GM18909 (cell line): ENCODE measurements at regions not wholly inside any gene's neighbourhood (a gene's known extent, or its start where the extent isn't known, plus 50 kb on each side); places are given as distances from the start of the nearest gene placed in this dataset.

Source experiments
- ATAC-seq: cut with Tn5 transposase; IDR thresholded peaks from one replicate; pipeline ENCODE4 v1.9.1; 2021; ENCODE audit warnings: mild to moderate bottlenecking; ENCODE audit not compliant: unreplicated experiment, poor library complexity

DNA sequence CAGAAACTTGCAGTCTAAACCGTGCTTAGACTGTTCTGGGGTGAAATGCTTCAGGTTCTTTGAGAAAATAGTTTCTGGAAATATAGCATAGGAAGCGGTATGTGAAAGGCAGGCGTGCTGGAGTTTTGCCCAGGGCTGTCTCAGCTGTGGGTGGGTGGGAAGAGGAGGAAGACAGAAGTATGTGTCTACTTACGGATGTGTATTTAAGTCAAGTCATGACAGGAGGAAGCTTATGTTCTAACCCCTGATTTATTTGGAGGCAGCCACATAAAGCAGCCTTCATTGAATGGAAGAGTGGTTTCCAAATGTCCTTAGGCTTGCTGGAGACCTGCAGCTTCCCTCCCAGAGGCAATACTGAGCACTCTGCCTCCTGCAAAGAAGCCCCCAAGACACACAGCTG, 126.8 kb upstream of the ADRA1D start:
- ATAC-seq: no peak

DNA sequence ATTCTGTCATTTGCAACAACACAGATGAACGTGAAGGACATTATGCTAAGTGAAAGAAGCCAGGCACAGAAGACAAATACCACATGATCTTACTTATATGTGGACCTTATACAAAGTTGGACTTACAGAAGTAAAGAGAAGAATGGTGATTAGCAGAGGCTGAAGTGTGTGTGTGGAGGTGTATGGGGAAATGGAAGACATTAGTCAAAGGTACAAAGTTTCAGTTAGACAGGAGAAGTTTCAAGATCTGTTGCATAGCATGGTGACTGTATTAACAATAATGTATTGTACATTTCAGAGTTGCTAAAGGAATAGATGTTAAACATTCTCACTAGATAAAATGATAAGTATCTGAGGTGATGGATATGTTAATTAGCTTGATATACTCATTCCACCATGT, 124.4 kb upstream of the ADRA1D start:
- no peak for ATAC-seq

DNA sequence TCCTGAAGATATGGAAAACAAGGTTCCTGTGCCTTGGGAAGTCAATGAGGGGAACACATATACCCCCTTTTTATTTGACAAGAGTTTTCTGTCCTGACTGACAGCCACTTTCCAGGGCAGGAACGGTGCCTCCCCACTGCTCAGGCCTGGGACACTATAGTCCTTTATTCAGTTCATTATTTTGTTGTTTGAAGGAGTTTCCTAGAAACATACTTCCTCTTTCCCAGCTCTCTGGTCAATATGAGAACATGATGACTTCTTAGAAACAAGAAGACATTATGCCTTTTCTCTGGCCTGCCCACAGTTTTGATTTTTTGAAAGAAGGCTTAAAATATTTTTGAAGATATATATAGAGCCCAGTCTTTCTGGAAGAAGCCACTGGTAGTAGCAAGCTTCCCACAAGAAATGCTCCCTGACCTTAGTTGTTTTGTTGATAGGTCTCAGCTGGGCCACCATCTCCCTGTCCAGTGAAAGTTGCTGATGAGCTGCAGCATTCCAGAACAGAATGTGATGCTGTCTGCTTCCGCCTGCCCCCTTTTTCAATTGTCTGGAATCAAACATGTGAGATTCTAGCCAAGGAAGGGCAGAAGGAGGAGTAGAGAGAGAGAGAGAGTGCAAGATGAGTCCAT, 122.7 kb upstream of the ADRA1D start:
- no peak for ATAC-seq

DNA sequence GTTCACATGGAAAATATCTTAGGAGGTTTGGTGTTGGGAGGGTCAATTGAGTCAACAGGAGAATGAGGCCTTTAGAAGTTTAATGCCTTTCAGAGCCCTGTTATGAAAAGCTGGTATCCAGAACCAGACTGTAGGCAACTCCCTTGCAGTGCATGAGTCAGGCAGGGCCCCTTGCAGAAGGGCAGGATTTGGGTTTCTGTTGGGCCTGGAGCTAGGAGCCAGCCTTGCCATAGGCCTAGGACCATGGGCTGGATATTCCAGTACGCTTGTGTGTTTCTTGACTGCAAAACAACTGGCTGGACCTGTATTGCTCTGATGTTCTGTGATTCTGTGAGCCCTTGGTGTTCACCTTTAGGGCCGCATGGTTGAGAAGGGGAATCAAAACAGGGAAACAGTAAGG, 121.8 kb upstream of the ADRA1D start:
- no peak for ATAC-seq

DNA sequence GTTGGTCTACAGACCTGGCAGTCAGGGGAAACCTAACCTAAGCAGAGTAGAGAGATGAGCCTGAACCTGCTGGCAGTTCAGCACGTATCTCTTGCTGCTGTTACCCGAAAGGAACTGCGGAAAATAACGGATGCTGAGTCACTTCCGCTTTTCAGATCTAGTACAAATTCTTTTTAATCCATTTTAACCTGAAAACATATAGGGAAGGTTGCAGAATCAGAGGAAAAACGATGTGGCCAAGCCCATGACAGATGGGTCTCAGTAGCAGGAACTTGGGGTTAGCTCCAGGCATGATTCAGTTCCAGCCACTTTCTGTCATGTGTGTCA, 120.7 kb upstream of the ADRA1D start:
- peak; percentile 66 for ATAC-seq

DNA sequence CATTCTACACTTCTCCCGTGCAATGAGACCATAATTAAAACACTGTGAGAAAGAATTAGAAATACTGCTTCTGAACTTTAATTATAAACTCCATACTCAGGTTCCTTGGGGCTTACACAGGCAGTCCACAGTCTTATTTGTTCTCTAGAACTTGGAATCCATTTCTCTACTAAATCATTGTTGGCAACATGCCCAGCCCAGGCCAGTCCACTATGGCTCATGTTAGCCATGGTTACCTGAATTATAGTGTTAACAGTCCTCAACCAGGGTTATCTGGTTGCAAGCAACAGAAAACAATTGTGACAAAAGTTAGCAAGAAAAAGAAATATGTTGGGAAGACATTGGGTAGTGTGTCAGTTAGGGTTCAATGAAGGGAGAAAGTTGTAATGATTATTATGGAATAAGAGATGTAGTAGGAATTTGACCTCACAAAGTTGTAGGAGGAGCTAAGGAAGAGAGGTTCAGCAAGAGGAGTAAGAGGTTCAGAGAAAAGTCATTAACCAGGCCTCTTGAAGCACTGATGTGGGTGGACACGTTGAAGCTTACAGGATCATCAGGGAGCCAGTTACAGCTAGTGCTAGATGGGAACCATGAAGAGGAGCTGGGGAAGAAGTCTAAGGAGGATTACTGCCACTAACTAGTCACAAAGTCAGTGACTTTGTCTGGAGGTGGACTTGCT, 120.2 kb upstream of the ADRA1D start:
- peak; percentile 34 for ATAC-seq

DNA sequence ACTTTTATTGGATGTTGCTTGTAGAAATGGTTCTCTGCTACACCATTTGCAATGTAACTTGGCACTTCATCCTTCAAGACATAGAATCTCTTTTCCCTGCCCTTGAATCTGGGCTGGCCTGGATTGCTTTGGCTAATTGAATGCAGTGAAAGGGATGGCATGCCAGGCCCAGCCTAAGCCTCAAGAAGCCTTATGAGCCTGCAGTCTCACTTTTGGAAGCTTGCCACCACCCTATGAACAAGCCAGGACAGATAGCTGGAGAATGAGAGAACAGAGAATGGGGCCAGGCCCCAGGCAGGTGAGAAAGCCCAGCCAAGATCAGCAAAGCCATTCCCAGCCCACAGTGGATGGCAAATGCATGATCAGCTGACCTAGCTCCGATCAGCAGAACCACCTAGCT, 117.0 kb upstream of the ADRA1D start:
- ATAC-seq: no peak

DNA sequence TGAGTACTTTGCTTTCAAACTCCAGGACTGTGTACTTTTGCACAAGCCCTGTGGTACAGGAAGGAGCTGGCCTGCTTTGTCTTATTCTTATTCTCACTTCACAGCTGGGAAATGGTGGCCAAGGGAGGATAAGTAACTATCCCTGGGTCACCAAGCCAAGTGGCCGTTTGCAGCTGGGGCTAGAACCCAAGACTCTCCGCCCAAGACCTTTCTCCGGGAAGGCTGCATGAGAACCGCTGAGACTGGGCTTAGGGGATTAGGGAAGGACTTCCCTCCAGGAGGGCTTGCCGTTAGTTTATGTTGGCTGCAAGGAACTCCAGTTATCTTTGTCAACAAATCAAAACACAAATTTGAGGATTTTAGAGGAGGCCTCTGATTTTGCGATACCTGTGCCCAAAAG, 109.5 kb upstream of the ADRA1D start:
- no peak for ATAC-seq

DNA sequence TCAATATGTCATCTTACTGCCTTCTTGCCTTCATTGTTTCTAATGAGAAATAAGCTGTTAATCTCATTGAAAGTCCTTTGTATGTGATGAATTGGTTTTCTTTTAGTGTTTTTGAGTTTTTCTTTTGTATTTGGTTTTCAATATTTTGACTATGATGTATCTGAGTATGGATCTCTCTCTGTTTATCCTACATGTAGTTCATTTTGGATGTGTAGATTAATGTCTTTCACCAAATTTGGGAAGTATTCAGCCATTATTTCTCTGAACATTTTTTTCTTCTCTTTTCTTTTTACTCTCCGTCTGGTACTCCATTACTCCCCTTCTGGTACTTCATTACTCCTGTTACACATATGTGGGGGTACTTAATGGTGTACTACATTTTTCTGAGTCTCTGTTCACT, 103.3 kb upstream of the ADRA1D start:
- ATAC-seq: no peak

DNA sequence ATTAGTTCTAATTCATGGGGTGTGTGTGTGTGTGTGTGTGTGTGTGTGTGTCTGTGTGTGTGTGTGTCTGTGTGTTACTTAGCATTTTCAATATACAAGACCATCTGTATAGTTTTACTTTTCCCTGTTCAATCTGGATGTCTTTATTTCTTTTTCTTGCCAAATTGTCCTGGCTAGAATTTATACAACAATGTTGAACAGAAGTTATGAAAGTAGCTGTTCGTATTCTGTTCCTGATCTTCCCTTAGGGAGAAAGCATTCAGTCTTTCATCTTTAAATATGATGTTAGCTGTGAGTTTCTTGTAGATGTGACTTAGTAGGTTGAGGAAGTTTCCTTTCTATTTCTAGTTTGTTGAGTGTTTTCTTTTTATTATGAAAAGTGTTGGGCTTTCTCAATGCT, 101.0 kb upstream of the ADRA1D start:
- no peak for ATAC-seq

DNA sequence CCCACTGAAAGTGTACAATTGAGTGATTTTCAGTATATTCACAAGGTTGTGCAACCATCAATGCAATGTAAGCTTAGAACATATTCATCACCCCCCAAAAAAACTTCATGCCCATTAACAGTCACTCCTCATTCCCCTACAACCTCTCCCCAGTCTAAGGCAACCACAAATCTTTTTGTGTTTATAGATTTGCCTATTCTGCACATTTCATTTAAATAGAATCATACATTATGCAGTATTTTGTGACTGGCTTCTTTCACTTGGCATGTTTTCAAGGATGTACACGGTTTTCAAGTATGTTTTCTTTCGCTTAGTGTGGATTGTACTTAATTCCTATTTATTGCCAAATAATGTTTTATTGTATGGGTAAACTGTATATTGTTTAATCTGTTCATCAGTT, 95.6 kb upstream of the ADRA1D start:
- ATAC-seq: no peak

DNA sequence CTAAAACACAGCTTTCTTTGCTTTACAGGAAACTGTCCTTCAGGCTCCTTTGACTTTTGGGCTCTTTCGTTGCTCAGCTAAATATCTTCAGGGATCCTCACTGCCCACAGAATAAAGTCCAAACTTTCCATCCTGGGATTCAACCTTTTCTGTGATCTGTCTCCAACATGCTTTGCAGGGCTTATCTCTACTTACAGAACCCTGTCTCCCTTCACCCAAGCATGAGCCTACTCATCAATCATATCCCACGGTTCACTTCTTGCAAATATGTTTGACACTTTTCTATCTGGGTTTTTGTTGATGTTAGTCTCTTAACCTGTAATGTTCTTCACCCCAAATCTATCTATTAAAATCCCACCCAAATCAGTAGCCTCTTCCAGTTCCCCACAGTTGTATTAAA, 93.5 kb upstream of the ADRA1D start:
- no peak for ATAC-seq

DNA sequence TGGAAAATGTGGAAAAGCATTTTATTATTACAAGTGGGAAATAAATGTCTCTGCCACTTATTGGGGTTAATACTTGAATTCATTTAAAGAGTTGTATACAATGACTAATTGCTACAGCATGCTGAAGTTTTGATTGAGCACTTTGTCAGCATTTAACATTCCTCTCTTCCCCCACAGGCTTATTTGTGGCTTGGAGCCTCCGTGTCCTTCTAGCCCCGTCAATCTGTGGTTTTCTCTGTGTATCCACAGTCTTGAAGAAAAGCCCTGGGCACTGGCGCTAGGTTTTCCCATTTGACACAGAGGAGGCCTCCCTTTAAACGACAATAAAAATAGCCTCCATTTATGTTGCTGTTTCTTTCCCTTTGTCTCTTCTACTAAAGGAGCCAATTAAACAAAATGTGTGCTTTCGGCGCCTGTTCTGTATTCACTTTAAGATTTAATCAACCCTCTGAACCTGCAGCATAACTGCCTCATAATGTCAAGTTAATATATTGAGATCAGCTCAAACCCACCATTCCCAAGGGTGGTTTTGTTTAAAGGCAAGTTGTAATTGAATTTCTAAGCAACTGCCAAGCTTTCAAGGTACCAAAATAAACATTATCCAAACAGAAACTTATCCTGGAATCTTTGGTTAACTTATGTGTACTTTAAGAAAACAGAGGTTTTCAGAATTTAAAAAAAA, 92.9 kb upstream of the ADRA1D start:
- no peak for ATAC-seq

DNA sequence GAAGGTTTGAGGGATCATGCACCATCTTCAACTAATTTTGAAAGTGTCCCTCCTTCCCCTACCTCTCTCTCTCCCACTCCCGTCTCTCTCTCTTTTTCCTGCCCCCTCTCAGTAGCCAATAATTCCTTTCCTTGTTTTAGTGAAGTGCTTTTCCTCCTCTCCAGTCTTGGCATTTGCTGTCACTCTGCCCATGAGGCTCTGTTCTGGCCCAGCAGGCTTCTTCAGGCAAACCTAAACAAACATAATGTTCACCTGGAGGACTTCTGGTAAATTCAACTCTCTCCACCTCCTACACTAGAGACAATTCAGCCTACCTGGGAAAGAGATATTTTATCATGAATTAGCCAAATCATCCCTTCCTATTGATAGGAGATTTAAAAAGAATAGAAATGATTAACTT, 86.6 kb upstream of the ADRA1D start:
- ATAC-seq: no peak

DNA sequence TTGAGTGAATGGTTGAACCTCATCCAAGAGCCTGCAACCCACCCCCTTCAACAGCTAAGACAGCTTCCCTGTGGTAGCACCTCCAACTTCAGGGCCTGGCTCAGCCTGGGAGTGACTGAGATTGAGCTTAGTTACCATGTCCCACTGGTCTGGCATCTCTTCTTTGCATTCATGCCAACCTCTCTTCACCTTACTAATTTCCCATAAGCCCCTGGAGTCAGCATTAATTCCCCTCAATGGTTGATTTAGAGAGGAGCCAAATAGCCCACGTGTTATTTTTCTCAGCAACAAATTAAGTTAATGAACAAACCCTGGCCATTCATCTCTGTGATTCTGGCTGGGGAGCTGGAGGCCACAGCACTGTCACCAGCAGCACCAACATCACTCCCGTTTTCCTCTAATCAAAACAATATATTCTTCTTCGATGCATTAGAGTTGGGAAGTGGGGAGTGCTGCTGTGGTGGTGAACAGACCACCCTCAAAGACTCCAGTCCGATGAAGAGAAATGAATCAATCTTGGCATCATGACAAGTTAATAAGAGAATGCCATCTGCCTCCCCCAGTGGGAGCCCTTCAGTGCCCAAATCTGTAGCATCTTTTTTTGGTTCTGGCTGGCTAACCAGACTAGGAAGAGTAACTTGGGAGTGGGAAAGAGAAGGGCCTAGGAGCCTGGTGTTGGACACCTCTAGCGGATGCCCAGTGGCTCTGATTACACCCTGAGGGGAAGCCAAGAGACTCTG, 83.2 kb upstream of the ADRA1D start:
- ATAC-seq: no peak

DNA sequence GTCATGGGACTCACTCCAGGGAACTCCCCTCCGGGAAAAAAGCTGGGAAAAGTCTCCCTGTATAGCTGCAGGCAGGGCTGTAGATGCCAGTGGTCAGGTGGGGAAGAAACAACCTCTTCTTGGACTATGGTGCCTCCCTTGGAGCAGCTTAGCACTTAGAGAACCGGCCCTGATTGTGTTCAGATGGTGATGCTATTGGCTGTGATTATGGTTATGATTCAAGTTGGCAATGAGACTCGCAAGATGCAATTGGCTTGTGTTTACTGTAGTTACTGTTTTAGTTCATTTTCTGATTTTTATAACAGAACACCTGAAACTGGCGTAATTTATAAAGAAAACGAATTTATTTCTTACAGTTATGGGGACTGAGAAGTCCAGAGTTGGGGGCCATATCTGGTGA, 80.9 kb upstream of the ADRA1D start:
- ATAC-seq: no peak

DNA sequence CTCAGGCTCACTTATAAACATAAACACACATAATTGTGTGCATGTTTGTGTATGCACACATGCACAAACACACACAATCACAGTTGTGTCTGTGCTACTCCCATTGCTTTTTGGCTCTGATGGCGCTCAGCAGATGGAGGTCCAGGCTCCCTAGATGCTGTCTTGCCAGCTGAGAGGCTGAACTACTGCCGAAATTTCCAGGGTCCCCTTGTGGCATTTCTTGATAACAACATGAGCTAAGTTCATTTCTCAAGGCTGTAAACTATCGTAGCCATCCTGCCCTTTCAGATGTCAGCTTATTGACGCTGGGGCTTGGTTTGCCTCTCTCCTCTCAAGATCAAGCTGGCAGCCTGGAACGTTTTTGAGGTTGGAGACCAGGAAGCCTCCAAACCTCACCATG, 80.1 kb upstream of the ADRA1D start:
- ATAC-seq: no peak

DNA sequence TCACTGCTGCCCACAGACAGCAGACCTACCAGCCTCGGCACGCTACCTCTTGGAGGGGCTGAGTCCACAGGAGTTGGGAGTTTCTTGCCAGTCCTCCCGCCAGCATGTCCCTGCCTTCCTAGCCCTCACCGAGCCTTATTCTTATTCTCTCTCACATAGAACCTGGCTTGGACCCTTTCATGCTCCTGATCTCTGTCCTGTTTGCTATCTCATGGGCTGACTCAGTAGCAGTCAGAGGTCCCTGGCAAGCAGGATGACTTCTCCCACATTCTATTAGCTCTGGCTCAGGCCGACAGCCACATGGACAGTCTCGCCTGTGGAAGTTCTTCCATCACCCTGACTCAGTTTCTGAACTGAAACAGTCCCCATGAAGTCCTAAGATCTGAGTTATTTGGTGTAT, 79.5 kb upstream of the ADRA1D start:
- ATAC-seq: no peak

DNA sequence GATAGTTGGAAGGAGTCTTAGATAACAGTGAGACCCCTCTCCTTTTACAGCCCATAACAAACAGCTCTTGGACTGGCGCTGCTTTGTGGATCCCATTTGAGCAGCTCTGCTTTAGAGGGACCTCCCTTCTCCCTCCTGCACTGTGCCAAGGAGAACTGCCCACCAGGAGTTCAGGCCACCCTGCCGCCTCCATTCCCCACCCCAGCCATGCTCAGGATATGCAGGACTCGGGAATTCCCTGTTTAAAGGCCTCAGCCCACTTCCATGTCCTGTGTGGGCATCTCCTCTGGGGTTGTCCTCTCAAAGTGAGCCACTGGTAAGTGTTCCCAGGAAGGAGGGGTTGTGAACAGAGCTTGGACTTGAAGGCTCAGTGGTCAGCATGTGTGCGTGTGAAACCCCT, 78.9 kb upstream of the ADRA1D start:
- no peak for ATAC-seq

DNA sequence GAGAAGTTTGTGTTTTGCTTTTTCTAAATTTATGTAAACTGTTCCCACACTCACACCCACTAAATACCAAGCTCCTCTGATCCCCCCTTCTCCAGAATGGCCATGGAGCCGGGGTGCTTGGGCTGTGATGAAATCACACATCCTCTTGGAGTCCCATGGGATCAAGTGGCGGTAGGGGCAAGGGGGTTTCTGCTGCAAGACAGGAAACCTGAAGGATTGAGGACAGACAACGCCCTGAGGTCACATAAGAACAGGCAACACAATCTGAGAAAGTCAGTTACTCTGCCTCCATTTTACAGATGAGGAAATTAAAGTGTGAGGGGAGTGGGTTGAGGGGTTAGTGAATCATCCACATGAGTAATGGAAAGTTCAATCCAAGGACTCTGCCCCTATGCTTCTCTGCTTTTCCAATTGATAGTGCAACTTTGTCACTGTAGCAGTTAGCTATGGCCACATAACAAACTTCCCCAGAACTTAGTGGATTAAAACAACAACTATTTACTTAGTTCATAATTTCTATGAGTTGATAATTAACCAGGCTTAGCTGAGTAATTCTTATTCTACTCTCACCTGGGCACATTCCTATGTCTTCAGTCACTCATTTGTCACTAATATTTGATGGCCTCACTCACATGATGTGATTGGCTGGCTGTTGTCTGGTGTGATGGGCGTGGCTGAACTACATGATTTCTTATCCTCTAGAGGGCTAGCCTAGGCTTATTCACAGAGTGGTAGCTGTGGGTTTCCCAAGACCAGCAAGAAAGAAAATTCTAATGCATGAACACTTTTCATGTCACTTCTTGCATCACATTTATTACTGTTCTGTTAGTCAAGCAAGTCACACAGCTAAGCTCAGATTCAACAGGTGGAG, 77.3 kb upstream of the ADRA1D start:
- ATAC-seq: no peak
